Suppressor macrophage treated with lipopolysaccharide for 4 hours (primary cell): ENCODE measurements at regions not wholly inside any gene's neighbourhood (a gene's known extent, or its start where the extent isn't known, plus 50 kb on each side); places are given as distances from the start of the nearest gene placed in this dataset.
"Not testable (repeated sequence)": the region's sequence is repeated elsewhere in the genome, so short reads cannot be mapped to it uniquely, and the experiment has no call there.

ENCODE experiments used
- DNase-seq: peaks from one replicate; pipeline ENCODE4 v3.0.0-alpha.2; 2020

DNA sequence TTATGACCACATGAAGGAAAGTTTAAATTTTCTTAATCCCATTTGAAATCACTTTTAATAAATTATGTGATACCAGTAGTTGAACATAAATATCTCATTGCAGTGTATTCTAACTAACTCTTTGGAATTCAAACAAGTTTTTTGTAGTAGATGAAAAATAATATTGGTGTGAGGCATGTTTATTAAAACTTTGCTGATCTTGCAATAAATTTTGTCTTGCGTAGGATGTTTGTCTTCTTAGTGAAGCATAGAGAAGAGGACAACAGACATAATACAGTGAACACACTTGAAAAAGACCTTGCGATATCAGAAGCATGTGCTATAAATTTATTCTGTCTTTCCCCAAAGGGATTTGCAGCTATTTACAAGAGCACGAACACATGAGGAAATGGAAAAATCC, 140.7 kb downstream of the HTR1B start:
- DNase-seq: no peak

DNA sequence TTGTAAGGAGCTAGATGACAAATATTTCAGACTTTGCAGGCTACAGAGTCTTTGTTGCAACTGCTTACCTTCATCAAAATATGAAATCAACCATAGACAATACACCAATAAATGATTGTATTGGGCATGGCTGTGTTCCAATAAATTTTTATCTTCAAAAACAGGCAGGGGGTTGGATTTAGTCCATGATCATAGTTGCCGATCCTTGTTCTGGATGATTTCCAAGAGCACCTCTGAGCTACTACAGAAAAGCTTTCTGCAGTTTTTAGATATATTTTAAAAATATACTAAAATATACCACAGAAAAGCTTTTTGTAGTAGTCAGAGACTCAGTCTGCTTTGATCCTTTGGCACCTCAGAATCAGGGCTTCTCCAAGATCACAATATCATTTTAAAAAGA, 145.0 kb downstream of the HTR1B start:
- no peak for DNase-seq

DNA sequence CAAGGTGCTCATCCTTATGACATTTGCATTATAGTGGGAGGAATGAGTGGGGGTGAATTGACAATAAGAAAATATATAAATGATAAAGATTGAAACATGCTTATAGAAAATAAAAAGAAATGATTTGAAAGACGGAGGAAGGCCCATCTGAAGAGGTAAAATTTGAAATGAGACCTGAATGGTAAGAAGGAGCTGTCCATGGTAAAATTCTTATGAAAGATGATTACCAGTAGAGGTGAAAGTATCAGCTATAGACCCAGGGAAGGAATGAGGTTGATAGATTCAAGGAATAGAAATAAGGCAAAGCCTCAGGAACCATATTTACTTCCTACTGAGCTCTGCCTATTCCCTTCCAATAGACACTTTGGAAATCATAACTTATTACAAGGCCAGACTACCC, 149.7 kb downstream of the HTR1B start:
- no peak for DNase-seq

DNA sequence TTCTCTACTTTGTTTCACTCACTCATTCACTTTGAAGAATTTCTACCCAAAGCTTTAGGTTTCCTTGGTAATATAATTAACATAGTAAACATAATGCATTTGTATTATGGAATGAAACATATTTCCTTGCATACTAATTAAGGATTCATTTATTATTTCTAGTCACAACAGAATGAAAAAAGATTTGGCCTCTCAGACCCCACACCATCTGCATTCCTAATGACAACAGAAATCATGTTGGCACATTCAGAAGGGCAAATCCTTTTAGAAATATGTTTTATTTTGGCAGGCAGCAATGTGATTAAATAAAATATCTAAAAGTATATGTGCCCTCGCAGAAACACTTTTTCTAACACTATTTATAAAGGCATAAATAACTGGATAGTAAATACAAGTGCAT, 163.4 kb downstream of the HTR1B start:
- DNase-seq: no peak

DNA sequence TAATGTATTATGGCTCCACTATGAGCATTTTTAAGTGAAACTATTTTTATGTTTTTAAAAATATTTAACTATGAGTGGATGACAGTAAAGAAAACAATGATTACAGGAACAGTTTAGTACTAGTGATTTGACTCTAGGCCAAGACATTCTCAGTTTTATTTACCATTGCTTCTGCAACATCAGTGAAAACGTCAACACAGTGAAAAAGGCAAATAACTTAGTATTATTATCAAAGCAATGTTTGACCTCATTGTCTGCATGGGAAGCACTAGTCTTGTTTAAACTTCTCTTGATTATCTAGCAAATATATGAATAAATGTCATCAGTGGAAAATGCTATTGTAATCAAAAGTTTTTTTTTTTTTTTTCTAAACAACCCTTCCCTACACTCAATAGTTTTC, 165.0 kb downstream of the HTR1B start:
- no peak for DNase-seq

DNA sequence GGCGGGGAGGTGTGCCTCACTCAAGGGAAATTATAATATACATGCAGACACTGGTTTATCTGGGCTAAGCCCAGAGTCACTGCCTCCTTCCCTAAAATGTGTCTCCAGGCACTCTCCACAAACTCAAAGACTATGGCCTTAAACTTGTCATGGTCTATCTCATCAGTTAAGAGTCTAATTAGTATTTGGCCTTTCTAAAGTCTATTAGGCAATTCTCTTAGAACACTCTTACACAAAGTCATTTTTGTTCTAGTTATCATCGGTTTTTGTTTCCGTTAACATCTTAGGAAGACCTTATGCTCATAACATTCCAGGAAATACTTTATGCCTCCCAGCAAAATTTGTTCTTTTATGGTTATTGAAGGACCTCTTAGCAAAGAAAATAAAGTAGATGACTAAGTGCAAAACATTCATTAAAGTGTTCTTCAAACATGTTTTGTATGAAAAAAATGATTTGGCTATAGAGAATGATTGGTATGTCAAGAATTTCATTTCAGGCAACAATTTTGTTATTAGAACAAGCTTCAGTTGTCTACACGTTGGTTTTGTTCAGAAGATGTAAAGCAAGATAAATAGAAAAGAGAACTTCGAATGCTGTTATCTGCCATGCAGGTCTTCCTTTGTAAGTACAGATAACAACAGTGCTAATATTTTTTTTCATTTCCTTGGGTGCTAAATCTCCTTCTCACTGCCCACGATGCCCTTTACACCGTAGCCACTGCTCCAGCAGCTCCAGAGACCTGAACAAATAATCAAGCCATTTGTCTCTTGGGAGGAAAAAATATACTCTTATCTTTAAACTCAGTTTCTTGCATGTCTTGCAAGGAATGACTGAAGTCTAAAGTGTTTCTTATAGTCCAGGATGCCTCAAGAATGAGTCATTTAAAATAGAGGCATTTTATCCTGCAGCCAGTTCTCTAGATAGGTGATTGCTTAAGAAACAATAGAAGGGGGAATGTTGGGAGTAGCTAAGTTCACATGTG, 170.4 kb downstream of the HTR1B start:
- no peak for DNase-seq

DNA sequence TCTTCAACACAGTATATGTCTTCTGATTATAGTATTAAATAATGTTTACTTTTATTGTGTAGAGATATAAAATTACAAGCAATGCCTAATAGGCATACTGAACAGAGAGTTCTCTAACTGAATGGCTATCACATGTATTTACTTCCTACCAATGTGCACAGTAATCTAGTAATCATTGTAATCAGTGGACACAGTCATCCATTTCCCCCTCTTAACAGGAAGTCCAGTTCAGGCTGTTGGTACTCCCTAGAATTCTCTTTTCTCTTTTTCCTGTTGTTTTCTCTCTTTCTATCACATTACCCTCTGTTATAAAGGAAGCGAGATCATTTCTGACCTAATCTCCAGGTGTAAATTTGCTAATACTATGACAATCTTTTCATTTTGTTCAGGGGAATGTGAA, 172.5 kb downstream of the HTR1B start:
- no peak for DNase-seq

DNA sequence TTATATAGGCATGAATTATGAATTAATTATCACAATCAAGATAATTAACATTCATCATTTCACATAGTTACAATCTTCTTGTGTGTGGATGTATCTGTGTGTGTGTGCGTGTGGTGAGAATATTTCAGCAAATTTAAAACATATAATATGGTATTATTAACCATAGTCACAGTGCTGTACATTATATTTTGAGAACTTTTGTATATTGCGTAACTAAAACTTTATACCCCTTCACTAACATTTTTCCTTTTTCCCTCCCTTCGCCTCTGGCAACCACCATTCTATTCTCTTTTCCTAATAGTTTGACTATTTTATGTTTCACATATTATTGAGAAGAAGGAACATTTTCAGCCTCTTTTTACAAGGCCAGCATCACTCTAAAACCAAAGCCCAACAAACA, 176.8 kb downstream of the HTR1B start:
- DNase-seq: no peak

DNA sequence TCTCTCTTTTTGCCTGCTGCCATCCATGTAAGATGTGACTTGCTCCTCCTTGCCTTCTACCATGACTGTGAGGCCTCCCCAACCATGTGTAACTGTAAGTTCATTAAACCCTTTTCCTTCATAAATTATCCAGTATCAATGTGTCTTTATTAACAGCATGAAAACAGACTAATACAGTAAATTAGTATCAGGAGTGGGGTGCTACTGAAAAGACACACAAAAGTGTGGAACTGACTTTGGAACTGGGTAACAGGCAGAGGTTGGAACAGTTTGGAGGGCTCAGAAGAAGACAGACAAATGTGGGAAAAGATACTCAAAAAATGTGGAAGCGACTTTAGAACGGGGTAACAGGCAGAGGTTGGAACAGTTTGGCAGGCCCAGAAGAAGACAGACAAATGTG, 189.4 kb downstream of the HTR1B start:
- no peak for DNase-seq

DNA sequence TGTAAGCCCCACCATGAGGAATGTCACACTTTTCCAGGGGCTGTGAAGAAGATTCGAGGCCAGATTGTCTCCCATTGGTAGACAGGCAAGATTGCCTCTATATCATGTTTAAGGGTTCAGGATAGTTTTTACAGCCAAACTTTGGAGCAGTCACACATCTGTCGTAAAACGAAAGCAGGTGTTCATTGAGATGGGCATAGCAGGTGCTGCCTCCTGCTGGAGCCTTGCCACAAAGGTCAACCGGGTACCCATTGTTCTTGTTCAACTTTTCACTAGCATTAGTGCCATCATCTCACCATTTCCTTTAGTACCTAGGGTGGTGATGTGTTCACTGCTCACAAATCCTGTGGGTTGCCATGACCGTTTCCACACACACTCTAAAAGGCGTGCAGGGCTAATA, 198.3 kb downstream of the HTR1B start:
- no peak for DNase-seq

DNA sequence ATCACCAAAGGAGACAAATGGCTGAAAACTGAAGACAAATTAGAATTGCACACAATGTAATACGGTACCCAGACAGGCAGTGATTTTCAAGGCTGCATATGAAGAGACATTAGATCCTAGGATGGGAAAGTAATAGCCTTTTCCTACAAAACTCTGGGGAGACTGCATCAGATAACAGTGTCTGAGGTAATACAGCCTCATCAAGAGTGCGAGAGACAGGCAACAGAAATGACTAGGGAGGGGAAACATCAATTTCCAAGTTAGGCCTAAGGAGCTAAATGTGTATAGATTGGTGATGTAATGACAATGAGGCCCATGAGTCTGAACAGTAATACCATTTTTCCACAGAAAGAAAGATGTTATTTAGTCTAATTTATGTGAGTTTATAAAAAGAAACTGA, 200.3 kb downstream of the HTR1B start:
- no peak for DNase-seq

DNA sequence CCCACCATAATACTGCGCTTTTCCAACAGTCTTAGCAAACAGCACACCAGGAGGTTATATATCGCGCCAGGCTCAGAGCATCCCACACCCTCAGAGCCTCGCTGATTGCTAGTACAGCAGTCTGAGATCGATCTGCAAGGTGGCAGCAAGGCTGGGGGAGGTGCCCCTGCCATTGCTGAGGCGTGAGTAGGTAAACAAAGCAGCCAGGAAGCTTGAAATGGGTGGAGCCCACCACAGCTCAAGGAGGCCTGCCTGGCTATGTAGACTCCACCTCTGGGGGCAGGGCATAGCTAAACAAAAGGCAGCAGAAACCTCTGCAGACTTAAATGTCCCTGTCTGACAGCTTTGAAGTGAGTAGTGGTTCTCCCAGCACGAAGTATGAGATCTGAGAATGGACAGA, 211.5 kb downstream of the HTR1B start:
- not testable (repeated sequence) for DNase-seq

DNA sequence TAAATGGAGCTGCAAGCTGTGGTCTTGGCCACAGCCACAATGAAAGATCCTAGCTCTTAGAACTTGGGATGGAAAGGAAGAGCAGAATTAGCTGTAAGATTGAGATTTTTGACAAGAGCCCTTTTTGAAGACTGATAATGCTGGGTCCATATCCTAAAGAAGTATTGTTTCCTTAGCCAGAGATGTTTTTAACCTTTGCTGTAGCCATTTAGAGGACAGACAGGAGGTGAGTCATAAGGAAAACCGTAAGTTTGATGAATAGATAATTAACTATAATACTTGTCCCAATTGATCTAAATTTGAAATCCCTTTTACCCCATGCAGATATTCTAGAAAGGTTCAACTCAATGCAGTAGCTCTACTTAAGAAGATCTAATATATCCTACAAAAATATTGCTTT, 213.7 kb downstream of the HTR1B start:
- no peak for DNase-seq

DNA sequence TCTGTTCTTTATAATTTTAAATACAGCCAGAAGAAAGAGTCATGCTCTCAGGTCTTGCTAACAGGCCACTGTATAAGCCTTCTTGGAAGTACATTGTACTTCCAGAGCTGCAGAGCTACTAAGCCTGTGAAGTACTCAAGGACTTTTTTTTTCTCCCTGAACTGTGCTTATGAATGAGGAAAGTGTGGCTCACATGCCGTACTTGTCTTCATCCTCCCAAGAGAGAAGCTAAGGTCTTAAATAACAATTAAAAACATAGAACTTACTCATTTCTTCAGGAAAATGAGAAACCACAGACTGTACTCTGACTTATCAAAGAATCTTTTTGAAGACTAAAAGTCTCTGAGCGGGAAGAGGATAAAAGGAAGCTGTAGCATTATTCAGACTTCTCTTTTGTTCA, 218.3 kb downstream of the HTR1B start:
- DNase-seq: no peak

DNA sequence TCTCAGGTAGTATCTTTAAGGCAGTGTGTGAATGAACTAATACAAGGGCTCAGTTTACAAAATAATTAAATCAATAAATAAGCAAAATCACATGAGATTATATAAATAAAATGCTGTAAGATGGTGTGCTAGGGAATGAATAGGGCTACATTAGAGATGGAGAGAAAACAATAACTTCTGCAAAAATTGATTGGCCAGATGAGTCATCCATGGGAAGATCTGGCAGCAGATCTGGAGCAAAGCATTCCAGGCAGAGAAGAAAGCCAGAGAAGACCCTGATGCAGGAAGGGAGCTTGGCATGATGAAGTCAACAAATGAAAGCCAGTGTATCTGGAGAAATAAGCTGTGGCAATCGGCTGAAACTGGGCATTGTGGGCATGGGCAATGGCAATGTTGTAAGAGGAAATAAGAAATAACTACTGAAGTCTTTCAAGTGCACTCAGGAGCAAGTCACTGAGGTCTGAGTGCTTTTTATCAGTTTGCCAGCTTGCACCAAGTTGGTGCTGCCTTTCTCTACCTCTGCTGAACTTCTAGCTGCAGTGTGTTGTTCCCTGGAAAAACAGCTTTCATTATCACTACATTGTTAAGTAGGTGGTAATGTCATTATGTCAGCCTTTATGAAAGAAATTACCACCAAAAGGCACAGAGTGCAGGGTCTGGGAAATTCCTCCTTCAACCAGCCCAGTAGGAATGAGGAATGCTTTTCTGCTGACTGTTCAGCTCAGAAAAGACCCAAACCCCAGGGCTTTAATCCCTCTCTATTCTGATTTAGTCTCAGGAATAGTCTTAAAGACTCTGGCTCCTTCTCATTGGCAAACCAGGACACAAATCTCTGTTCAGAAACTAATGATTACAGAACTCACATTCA, 231.6 kb downstream of the HTR1B start:
- no peak for DNase-seq

DNA sequence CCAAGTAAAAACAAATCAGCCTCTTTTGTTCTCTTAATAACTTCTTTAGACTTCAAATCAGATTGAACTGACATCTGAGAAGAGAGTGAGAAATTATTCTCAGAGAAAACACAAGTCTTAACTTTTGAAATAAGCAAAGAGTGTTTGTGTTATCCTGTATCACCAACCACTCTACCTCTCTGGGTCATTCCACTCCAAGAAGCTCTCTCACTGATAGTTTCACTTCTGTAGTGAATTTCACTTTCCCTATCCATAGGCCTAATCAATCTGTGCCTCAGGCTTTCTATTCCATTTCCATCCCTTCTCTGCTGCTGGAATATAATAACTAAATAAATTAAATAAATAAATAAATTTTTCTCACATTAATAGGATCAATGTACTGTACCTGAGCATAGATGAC, 235.0 kb downstream of the HTR1B start:
- no peak for DNase-seq

DNA sequence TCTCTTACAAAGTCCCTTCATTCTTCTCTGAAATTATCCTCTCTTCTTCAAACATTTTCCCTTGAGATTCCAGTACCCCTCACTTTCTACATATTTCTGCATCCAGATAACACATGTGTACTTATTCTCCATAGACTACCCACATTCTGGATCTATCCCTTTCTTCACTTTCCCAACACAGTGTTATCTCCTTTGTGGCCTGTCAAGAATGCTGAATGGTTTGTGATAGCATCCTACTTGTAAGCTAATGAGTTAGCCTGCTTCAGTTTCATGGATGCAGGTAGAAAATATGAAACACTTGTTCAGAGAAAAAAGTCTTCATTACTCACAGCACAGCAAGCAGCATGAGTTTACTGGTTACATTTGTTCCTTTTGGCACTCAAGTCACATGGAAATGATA, 245.4 kb downstream of the HTR1B start:
- no peak for DNase-seq

DNA sequence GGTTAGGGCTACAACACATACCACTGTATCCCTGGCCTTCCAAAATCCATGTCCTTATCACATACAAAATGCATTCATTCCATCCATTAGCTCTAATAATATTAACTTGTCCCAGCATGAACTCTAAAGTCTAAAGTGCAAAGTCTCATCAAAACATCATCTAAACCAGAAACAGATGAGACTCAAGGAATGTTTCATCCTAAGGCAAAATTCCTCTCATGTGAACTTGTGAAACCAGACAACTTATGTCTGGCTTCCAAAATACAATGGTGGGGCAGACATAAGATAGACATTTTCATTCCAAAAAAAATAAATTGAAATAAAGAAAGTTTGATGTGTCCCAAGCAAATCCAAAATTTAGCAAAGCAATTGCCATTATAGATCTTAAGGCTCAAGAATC, 257.4 kb downstream of the HTR1B start:
- no peak for DNase-seq

DNA sequence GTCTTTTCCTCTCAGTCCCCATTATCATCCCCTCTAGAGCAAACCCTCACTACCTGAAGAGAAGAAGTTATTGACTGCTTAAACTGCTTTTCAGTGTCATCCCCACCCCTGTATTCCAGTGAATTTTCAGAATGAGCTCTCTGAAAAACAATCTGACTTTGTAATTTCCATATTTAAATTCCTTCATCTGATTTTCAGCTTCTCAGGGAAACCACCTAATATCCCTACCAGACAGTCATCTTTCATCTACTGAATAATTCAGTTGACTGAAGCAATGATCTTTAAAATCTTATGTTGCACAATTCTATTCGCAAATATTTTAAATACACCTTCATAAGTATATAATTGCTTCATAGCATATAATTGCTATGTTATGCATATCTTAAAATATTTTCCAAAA, 258.7 kb downstream of the HTR1B start:
- DNase-seq: no peak

DNA sequence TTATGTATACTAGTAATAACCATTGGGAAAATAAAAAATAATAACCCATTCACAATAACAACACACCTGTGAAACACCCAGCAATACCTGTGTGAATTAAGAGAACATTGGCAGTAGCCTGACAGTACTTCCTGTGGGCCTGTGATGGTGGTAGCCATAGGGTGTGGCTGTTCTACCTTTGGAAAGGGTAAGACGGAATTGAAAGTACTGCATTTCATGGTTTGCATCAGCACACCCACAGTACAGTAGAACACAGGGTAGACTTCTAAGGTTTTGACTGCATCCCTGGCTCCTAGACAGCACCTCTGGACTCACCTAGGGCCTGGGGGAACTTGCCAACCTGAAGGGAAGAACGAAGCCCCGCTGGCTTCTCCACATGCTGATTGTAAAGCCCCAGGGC, 279.8 kb downstream of the HTR1B start:
- DNase-seq: no peak

DNA sequence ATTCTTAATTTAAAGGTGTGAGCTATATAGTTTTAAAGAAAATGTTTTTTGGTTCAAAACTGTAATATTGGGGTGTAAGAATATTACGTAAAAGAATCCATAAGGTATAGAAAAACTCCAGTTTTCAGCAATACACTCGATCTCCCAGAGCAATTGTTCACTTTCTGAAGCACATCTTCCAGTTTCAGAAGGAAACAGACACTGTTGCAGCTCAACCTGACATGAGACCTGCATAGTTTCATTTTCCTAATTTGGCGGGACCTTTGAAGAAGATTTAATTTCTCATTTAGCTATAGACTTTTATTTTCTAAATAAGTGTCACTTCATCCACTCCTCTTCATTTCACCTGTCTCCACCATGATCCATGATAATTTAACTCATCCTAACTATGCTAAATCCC, 281.5 kb downstream of the HTR1B start:
- no peak for DNase-seq

DNA sequence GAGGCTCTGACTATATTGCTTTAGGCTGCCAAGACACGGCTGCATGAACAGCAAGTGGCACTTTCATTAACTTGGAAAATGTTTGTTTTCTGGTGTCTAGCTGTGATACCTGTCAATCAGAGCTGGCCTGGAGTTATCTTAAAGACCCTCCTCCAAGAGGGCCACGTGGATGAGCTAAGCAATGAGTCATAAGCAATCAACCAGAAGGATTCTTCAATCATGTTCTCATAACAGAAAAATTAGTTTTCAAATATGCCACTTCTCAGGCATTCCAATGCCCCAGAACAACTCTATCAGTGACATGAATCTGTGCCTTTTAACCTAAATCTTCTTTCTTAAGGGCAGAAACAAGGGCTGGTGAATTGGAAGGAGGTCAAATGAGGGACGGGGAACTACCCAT, 283.0 kb downstream of the HTR1B start:
- no peak for DNase-seq

DNA sequence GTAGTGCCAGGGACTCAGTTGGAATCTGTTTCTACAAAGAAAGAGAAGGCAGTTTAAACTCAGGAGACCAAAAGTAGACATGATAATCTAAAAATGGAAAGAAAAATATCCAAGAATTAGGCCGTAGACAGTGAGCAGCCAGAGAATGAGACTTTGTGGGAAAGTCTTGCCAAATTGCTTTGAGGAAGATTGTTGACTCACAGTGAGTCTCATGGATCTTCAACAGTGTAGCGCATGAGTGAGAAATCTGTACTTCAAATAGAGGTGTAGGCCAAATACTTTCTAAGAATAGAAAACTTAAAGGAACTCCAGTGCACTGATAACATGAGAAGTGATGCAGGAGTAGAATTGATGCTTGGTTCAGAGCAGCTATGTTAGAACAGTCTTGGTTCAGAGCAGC, 284.5 kb downstream of the HTR1B start:
- no peak for DNase-seq

DNA sequence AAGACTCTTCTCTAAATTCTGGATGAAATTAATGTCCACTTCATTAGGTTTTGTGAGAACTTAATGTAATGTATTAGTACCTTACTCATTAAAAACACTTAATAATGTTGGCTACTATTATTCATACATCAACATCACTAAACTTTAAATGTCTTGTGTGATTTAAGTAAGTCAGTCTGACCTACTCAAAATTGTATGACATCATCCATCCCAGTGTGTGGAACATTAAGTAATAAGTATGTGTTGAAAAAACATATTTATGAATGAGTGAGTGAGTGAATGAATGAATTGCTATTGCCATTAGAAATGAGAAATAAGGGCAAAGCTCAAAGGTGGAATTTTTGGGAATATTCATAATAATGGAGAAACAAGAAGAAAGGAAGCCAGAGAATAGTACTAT, 285.8 kb downstream of the HTR1B start:
- no peak for DNase-seq
